ENCODE measurements at regions not wholly inside any gene's neighbourhood (a gene's known extent, or its start where the extent isn't known, plus 50 kb on each side); places are given as distances from the start of the nearest gene placed in this dataset.

DNA sequence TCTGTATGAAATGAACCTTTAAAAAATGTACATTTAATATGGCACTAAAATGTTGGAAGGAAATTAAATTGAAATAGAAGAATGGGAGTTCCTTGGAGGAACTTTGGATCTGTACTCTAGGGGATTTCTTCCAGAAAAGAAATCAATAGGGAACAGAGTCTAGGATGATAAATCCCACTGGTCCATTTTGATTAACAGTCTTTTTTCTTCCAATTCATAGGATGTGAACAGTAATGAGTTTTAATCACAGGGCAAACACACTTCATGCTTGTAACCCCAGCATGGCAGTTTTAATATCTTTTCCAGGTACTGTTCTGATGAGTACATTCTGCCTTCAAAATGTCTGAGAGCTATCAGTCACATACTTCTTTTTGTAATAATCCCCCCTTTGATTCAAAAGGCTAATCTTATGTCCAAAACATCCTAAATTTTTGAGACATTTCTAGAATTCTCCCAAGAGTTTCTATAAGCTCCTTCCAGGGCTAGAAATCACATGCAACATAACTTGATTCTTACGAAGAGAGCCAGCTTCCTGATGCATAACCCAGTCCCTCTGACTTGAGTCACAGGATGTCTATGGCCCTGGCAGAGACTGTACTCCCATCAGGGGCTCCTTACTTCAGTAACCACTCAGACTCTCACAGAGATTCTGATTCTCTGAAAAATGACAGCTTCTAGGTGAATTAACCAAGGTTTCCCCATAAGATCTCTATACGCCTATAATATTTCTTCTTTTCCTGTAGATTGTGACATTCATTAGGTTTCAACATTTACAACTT lies 112.9 kb downstream of the SLC36A4 start:
- DNase-seq (ENCODE audit: low spot score): no peak
- Histone ChIP-seq H3K4me2 (no peak overlapping the region), H2AFZ (no peak overlapping the region), H3K36me3 (replicated peaks; ENCODE audit: insufficient read depth, low read depth) (no peaks in the 10 kb centered on the region), H3K4me1 (ENCODE audit: insufficient read depth) (no peaks in the 10 kb centered on the region), H3K27ac (no peak overlapping the region), H4K20me1 (ENCODE audit: insufficient read depth, poor library complexity, severe bottlenecking) (no peaks in the 10 kb centered on the region), H3K4me3 (no peak overlapping the region), H3K9me3 (ENCODE audit: low read depth) (no peaks in the 10 kb centered on the region), H3K79me2 (no peaks in the 10 kb centered on the region), H3K9me2 (replicated peaks; ENCODE audit: insufficient read depth) (no peaks in the 10 kb centered on the region), H3K27me3 (no peaks in the 10 kb centered on the region)
- 94% methylated on average over 2 of the region's 2 CpGs for WGBS (ENCODE audit: low lambda C conversion rate, missing lambda C conversion rate)
- TF ChIP-seq EZH2phosphoT487 (IDR thresholded peaks at IDR 0.05; ENCODE audit: low read depth, severe bottlenecking, unreplicated experiment): no peak
- TF ChIP-seq, protein P1, sequence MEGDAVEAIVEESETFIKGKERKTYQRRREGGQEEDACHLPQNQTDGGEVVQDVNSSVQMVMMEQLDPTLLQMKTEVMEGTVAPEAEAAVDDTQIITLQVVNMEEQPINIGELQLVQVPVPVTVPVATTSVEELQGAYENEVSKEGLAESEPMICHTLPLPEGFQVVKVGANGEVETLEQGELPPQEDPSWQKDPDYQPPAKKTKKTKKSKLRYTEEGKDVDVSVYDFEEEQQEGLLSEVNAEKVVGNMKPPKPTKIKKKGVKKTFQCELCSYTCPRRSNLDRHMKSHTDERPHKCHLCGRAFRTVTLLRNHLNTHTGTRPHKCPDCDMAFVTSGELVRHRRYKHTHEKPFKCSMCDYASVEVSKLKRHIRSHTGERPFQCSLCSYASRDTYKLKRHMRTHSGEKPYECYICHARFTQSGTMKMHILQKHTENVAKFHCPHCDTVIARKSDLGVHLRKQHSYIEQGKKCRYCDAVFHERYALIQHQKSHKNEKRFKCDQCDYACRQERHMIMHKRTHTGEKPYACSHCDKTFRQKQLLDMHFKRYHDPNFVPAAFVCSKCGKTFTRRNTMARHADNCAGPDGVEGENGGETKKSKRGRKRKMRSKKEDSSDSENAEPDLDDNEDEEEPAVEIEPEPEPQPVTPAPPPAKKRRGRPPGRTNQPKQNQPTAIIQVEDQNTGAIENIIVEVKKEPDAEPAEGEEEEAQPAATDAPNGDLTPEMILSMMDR (IDR thresholded peaks at IDR 0.05; ENCODE audit: poor library complexity): no peak
- no peak for TF ChIP-seq EZH2 (IDR thresholded peaks at IDR 0.05; ENCODE audit: borderline replicate concordance)

DNA sequence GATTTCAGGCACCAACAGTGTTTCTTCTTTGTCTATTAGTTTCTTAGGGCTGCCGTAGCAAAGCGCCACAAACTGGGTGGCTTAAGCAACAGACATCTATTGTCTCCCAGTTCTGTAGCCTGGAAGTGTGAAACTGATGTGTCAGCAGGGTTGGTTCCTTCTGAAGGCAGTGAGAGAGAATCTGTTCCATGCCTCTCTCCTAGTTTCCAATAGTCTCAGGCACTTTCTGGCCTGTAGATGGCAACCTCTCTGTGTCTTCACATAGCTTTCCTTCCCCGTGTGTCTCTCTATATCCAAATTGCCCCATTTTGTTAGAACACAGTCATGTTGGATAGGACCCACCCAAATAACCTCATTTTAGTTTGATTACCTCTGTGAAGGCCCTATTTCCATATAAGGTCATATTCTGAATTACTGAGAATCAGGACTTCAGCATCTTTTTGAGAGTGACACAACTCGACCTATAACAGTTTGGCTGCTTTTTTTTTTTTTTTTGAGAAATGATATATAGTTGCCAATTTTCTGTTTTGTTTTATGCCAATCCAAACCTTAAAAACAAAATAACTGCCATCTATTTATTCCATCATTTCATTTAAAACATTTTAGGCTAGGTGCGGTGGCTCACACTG lies 108.2 kb downstream of the SLC36A4 start:
- H2AFZ ChIP-seq: no peak overlapping the region

More for the DNA sequence above, 108.2 kb downstream of the SLC36A4 start:
- no peaks in the 10 kb centered on the region for H3K36me3 ChIP-seq (replicated peaks; ENCODE audit: insufficient read depth, low read depth)
- TF ChIP-seq, protein P1 (IDR thresholded peaks at IDR 0.05; ENCODE audit: poor library complexity): peak; percentile 51
- TF ChIP-seq EZH2phosphoT487 (IDR thresholded peaks at IDR 0.05; ENCODE audit: low read depth, severe bottlenecking, unreplicated experiment): no peak
- no peak overlapping the region for H3K4me3 ChIP-seq
- H3K79me2 ChIP-seq: no peaks in the 10 kb centered on the region
- H4K20me1 ChIP-seq (ENCODE audit: insufficient read depth, poor library complexity, severe bottlenecking): no peaks in the 10 kb centered on the region
- 54% methylated on average over 5 of the region's 5 CpGs for WGBS (ENCODE audit: low lambda C conversion rate, missing lambda C conversion rate)
- no peak overlapping the region for H3K27ac ChIP-seq
- no peaks in the 10 kb centered on the region for H3K27me3 ChIP-seq
- H3K4me2 ChIP-seq: no peak overlapping the region
- DNase-seq (ENCODE audit: low spot score): peak; percentile 54
- no peaks in the 10 kb centered on the region for H3K9me2 ChIP-seq (replicated peaks; ENCODE audit: insufficient read depth)
- no peaks in the 10 kb centered on the region for H3K4me1 ChIP-seq (ENCODE audit: insufficient read depth)
- no peaks in the 10 kb centered on the region for H3K9me3 ChIP-seq (ENCODE audit: low read depth)

Data from hepatocyte (in vitro differentiated cells).